ENCODE measurements at regions not wholly inside any gene's neighbourhood (a gene's known extent, or its start where the extent isn't known, plus 50 kb on each side); places are given as distances from the start of the nearest gene placed in this dataset.

GRCh38 chr1:70497152-70497551, 86.1 kb downstream of the CTH start:
- no peaks in the 10 kb centered on the region for H3K36me3 ChIP-seq (ENCODE audit: low read depth)
- BruUV-seq (replicated peaks): no TSS peak
- no peak for DNase-seq
- H3K4me3 ChIP-seq: no peak overlapping the region
- POLR2A ChIA-PET (ENCODE audit: unreplicated experiment): no interaction called here
- H2AFZ ChIP-seq: no peak overlapping the region
- no peaks in the 10 kb centered on the region for H3K4me1 ChIP-seq (replicated peaks; ENCODE audit: insufficient read depth)
- H3K4me2 ChIP-seq: no peak overlapping the region
- H3K9me3 ChIP-seq (ENCODE audit: insufficient read depth, low read depth): no peaks in the 10 kb centered on the region
- no peaks in the 10 kb centered on the region for H3K27me3 ChIP-seq (ENCODE audit: insufficient read depth, low read depth)
- H3K27ac ChIP-seq: no peak overlapping the region
- no peaks in the 10 kb centered on the region for H3K9me2 ChIP-seq (ENCODE audit: insufficient read depth)
- intact Hi-C loops (cut with micrococcal nuclease; ENCODE audit: unreplicated experiment): no loop called here
- no peaks in the 10 kb centered on the region for H3F3A ChIP-seq (ENCODE audit: insufficient read depth, low read depth)
- H3K79me2 ChIP-seq (ENCODE audit: low read depth): no peaks in the 10 kb centered on the region
- no peaks in the 10 kb centered on the region for H4K20me1 ChIP-seq (ENCODE audit: insufficient read depth)
- TF ChIP-seq CTCF (conservative IDR thresholded peaks at IDR 0.05): no peak
- TF ChIP-seq EZH2 (IDR thresholded peaks at IDR 0.05; ENCODE audit: low read depth): no peak
- CTCF ChIA-PET: no interaction called here

- intact Hi-C loops (cut with micrococcal nuclease; ENCODE audit: unreplicated experiment): no loop called here
- no peaks in the 10 kb centered on the region for H3K9me2 ChIP-seq (ENCODE audit: insufficient read depth)
- TF ChIP-seq CTCF (conservative IDR thresholded peaks at IDR 0.05): no peak
- TF ChIP-seq EZH2 (IDR thresholded peaks at IDR 0.05; ENCODE audit: low read depth): no peak
- no peaks in the 10 kb centered on the region for H3K4me1 ChIP-seq (replicated peaks; ENCODE audit: insufficient read depth)
- POLR2A ChIA-PET (ENCODE audit: unreplicated experiment): no interaction called here
- H3K27me3 ChIP-seq (ENCODE audit: insufficient read depth, low read depth): no peaks in the 10 kb centered on the region
- DNase-seq: no peak
- H3K27ac ChIP-seq: no peak overlapping the region
- no peaks in the 10 kb centered on the region for H3K79me2 ChIP-seq (ENCODE audit: low read depth)
- H3K9me3 ChIP-seq (ENCODE audit: insufficient read depth, low read depth): no peaks in the 10 kb centered on the region
- no peaks in the 10 kb centered on the region for H4K20me1 ChIP-seq (ENCODE audit: insufficient read depth)
- CTCF ChIA-PET: interaction anchor here (0.6 to 0.7 kb wide), 2 partner anchors 463 to 1919 kb away, joined by 3 read pairs; no protein-coding TSS in a partner anchor
- no peak overlapping the region for H2AFZ ChIP-seq
- H3K36me3 ChIP-seq (ENCODE audit: low read depth): no peaks in the 10 kb centered on the region
- BruUV-seq (replicated peaks): no TSS peak
- no peaks in the 10 kb centered on the region for H3F3A ChIP-seq (ENCODE audit: insufficient read depth, low read depth)
- no peak overlapping the region for H3K4me2 ChIP-seq
- H3K4me3 ChIP-seq: no peak overlapping the region
Observed at GRCh38 chr1:70498666-70499065, 87.6 kb downstream of the CTH start.

- no peaks in the 10 kb centered on the region for H3K9me3 ChIP-seq (ENCODE audit: insufficient read depth, low read depth)
- no peak overlapping the region for H3K4me2 ChIP-seq
- no peaks in the 10 kb centered on the region for H3F3A ChIP-seq (ENCODE audit: insufficient read depth, low read depth)
- CTCF ChIA-PET: no interaction called here
- no peaks in the 10 kb centered on the region for H3K27me3 ChIP-seq (ENCODE audit: insufficient read depth, low read depth)
- no peak overlapping the region for H2AFZ ChIP-seq
- TF ChIP-seq EZH2 (IDR thresholded peaks at IDR 0.05; ENCODE audit: low read depth): no peak
- intact Hi-C loops (cut with micrococcal nuclease; ENCODE audit: unreplicated experiment): no loop called here
- H3K79me2 ChIP-seq (ENCODE audit: low read depth): no peaks in the 10 kb centered on the region
- no peak overlapping the region for H3K27ac ChIP-seq
- no peaks in the 10 kb centered on the region for H4K20me1 ChIP-seq (ENCODE audit: insufficient read depth)
- no peaks in the 10 kb centered on the region for H3K36me3 ChIP-seq (ENCODE audit: low read depth)
- no peak for DNase-seq
- H3K4me1 ChIP-seq (replicated peaks; ENCODE audit: insufficient read depth): no peaks in the 10 kb centered on the region
- no peaks in the 10 kb centered on the region for H3K9me2 ChIP-seq (ENCODE audit: insufficient read depth)
- BruUV-seq (replicated peaks): no TSS peak
- POLR2A ChIA-PET (ENCODE audit: unreplicated experiment): no interaction called here
- no peak overlapping the region for H3K4me3 ChIP-seq
Observed at GRCh38 chr1:70499695-70500094, 88.6 kb downstream of the CTH start.

- H3K4me3 ChIP-seq: no peak overlapping the region
- ChIA-PET POLR2A (ENCODE audit: unreplicated experiment) (no interaction called here), CTCF (no interaction called here)
- no peaks in the 10 kb centered on the region for H4K20me1 ChIP-seq (ENCODE audit: insufficient read depth)
- H3K27me3 ChIP-seq (ENCODE audit: insufficient read depth, low read depth): no peaks in the 10 kb centered on the region
- no peaks in the 10 kb centered on the region for H3F3A ChIP-seq (ENCODE audit: insufficient read depth, low read depth)
- no peaks in the 10 kb centered on the region for H3K36me3 ChIP-seq (ENCODE audit: low read depth)
- intact Hi-C loops (cut with micrococcal nuclease; ENCODE audit: unreplicated experiment): no loop called here
- no peaks in the 10 kb centered on the region for H3K4me1 ChIP-seq (replicated peaks; ENCODE audit: insufficient read depth)
- no peak overlapping the region for H2AFZ ChIP-seq
- no peaks in the 10 kb centered on the region for H3K79me2 ChIP-seq (ENCODE audit: low read depth)
- H3K9me3 ChIP-seq (ENCODE audit: insufficient read depth, low read depth): no peaks in the 10 kb centered on the region; the same call in 1 of the 2 replicates
- H3K27ac ChIP-seq: no peak overlapping the region
- DNase-seq: peak in 1 of 2 experiments; percentile 55
- H3K4me2 ChIP-seq: no peak overlapping the region
- BruUV-seq (replicated peaks): no TSS peak
- no peaks in the 10 kb centered on the region for H3K9me2 ChIP-seq (ENCODE audit: insufficient read depth)
- TF ChIP-seq CTCF (conservative IDR thresholded peaks at IDR 0.05) (no peak), EZH2 (IDR thresholded peaks at IDR 0.05; ENCODE audit: low read depth) (no peak)
Observed at GRCh38 chr1:70503358-70503757, 92.3 kb downstream of the CTH start.

Measured in PC-9 (cell line).